HG03521 (cell line): ENCODE measurements at regions not wholly inside any gene's neighbourhood (a gene's known extent, or its start where the extent isn't known, plus 50 kb on each side); places are given as distances from the start of the nearest gene placed in this dataset.

ENCODE experiments used
- ATAC-seq: cut with Tn5 transposase; IDR thresholded peaks from one replicate; pipeline ENCODE4 v1.9.1; 2021; ENCODE audit warnings: mild to moderate bottlenecking, moderate library complexity; ENCODE audit not compliant: unreplicated experiment

DNA sequence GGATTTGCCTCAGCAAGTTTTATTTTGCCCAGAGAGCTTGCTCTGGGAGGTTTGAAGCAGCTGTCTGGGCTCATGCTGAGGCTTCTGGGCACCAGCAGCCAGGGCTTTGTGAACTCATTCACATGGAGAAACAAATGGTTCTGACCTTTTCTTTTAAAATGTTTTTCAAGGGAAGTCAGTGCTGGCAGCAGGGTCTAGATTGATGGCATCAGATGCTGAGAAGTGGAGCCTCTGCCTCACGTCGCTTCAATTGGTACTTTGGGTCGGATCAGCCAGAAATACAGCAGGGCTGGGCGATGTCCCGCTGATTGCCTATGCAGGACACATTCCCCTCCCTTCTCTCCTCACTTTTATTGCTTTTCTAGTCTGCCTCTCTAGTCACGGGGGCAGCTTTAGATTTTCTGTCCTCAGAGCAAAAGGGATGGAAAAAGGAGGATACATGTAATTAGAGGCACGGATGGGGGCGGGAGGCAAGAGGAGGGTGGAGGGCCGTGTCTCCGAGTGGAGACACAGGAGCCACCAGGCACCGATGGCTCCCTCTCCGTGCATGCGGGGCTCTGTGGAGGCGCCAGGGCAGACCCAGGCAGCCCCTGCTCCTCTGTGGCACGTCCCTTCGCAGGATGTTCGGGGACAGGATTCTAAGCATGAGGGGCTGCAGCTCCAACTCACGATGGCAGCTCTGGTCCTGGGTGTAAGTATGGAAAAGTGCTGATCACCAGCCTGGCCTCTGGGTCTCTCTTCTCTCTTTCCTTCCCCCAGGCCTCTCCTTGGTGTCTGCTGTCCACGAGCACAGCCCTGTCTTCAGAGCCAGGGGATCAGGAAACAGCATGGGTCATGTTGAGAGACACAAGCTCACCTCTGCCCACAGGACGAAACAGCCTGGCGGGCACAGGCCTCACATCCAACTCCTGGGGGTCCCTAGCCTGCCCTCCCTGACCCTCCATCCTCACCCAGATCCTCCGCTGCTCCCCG is 116.1 kb downstream of the FAM43A start:
- ATAC-seq = no peak

DNA sequence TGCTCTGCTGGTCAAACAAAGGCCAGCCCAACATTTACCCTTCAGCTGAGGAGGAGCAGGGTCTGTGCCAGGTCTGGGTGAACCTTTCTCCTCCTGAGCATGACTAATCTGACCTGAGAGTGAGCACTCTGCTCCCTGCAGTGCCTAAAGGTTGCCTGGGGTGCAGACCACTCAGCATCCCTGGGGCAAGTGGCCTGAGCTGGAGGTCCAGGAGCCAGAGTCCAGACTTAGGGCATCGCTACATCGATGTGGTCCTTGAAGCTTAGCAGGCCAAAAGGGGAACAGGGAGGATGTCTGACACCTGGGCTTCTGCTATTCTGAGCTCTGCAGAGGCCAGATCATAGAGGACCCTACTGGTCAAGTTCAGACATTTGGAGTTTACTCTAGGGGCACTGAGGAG is 119.1 kb downstream of the FAM43A start:
- ATAC-seq = no peak

DNA sequence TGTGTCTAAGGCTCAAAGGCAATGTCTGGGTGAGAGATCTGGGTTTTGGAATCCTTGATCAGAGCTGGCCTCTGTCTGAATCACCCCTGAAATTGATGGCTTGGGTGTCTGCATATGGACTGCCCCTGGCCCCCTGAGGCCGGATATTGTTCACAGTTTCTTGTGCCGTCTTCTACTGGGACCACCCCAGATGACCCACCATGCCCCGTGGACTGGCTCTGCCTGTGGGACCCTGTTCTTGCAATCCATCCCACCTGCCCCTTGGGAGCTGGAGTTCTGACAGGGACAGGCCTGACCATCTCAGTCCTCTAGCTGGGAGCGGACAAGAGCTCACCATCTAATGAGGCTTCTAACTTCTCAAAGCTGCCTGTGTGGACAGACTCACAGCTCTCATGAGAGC is 119.9 kb downstream of the FAM43A start:
- ATAC-seq = no peak

DNA sequence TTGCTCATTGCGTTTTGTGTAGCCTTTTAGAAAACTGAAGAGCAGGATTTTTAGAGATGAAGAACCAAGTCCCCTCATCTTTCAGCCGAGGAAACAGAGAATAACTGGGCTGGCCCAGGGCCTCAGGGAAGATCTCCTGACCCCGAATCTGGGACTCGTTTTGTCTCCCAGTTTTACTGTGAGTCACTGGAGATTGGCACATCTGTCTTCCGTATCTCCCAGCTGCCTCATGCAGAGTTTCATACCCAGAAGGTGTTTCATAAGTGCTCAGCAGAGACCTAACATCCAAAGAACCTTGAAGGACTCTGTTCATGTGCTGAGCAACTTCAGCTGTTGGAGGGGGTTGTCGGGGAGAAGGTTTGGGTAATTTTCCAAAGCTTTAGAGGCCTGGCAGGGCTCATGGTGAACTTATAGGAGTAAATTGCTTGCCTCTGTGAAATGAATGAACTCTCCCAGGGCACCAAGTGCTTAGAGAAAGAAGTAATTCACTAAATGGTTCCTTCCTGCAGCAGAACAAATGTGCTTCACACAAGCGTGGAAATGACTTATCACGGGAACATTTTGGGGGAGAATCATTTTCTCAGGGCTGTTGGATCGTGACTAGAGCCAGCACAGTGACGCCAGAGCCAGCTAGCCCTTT is 121.4 kb downstream of the FAM43A start:
- ATAC-seq = no peak

DNA sequence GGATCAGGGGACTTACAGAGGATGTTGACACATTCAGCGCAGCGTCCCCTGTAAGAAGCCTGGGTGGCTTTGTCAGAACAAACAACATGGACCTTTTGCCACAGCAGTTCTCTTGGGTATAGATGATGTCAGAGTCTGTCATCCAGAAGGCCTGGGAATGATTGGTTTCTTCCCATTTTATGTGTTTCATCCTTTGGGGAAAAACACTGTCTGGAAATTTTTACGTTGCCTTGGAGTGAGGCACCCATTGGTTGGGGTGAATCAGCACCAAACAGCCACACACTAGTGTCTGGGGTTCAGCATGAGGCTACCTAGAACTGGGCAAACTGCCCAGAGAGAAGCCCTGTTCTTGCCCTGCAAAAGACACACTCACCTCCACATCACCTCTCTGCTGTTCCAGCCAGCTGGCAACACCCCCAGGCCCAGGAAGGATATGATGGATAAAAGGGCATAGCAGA is 123.0 kb downstream of the FAM43A start:
- no peak for ATAC-seq

DNA sequence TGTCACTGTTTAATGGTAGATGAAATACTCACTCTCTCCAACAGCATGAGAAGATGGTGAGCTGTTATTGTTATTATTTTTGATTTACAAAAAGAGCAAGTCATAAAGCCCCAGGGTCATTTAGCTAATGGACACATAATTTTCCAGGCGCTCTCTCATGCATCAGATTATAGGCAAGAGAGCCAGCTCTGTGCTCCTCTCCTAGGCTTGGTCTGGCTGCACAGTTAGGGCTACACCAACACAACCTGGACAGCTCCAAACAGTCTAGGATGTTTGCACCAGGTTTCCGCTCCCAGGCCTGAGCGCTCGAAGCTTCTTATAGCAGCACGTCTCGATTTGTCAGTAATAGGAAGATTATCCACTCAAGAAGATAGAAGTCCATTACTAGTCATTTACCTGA is 123.7 kb downstream of the FAM43A start:
- ATAC-seq = no peak

DNA sequence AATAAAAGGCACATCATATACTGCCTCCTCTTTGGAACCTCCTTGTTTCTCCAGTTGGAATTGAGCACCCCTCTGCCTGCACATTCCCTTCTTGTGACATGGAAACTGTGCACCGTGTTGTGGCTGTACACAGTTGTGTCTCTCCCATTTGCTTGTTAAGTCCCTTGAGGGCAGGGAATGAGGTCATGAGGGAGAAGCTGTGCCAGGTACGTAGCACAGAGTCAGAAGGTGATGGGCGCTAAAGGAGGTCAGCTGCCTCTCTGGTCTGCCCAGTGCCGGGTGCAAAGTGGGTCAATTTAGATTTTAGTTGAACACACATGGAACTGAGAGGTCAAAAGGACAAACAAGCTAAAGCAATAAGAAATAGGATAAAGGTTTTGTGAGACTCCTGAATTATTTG is 124.4 kb downstream of the FAM43A start:
- ATAC-seq = no peak

DNA sequence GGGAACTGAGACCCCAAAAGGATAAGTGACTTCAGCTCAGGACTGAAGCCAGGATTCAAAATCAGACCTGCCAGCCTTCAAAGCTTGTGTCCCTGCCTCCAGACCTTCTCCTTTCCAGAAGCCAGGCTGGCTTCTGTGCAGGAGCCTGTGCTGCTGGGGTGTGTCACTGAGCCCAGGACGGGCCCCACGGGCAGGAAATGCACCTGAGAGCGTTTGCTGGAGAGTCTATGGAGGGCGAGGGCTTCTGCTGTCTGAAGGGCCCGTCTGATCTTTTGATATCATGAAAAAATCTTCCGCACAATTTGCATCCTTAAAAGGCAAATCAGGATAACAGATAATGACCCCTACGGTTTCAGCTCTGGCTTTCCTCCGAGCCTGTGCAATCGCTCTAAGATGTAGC is 125.4 kb downstream of the FAM43A start:
- no peak for ATAC-seq

DNA sequence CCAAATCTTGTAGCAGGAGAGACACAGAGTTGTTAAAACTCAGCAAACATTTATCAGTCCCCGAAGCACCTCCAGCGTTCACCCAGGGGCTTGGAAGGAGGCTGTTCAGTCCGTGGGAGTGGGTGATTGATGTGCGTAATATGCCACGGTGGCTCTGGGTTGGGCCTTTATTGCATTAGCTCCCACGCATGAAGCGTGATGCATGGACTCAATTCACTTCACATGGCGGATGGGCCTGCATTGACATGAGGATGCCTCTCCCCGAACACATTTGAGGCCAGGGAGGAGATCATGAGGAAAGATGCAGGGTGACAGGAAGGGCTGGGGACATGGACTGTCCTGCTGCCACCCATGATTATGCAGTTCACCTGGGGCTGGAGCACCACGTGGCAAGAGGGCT is 126.5 kb downstream of the FAM43A start:
- no peak for ATAC-seq

DNA sequence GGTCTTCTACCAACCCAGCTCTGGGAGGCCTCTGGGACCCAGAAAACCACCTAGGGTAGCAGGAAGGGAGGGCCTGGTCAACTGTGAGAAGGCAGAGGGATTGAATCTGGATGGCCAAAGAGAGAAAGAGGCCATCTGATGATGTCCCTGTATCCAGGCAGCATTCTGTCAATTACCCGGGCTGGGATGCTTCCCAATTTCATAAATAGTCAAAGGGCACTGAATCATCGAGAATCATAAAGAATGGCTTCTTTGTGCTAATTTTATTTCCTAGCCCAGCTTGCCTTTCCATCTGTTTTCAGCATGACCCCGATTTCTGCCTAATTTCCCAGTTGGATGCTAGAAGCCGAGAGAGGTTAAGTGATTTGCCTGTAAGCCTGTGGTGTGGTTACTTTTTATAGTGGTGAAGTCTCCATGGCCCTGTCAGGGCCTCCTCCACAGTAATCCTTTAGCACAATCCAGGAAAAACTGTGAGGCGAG is 129.2 kb downstream of the FAM43A start:
- ATAC-seq = no peak

DNA sequence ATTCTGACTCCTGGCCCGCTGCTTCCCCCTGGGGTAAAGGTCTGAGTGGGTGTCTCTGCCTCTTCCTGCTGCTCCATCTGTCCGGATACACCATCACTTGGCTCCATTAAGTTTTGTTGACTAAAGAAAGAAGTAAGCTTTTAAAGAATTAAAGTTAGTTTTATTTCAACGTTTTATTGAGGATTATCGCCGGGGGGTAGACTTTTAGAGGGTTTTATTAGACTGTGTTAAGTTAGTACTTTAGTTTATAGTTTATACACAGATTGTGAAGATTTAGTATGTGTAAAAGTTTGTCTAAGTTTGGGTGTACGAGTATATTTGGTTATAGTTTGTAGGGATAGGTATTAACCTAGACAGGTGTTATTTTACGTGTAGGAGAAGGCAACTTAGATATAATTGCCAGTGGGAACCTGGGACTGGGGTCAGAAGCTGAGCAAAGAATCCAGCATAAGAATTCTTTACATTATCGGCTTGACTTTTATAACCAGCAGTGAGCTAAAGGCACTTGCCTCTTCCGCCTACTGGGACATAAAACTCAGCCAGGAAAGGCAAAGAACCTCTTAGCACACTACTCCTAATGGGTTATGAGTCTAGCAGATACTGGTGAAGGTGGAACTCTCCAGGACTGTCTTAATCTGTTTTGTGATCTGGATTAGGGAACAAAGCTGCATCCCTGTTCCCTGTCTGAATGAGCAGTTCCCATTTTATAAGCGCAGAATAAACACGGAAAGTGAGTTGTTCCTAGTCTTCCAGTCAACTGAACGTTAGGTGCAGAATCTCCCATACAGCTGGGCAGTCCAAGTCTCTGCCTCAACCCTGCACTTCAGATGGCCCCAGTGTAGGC is 131.3 kb downstream of the FAM43A start:
- ATAC-seq = no peak

DNA sequence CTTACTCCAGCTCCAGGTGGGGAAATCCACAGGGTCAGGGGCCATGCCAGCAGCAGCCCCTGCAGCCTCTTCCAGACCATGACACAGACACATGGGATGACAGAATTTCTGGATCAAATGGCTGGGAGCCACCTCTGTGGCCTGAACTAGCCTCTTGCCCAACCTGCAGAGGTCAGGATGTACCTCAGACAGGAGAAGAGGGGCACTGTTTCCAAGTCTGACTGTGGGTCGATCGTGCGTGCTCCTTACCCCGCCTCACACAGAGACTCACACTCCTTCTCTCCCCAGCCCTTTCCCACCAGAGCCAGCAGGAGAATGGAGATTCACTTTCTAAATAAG is 131.9 kb downstream of the FAM43A start:
- no peak for ATAC-seq

DNA sequence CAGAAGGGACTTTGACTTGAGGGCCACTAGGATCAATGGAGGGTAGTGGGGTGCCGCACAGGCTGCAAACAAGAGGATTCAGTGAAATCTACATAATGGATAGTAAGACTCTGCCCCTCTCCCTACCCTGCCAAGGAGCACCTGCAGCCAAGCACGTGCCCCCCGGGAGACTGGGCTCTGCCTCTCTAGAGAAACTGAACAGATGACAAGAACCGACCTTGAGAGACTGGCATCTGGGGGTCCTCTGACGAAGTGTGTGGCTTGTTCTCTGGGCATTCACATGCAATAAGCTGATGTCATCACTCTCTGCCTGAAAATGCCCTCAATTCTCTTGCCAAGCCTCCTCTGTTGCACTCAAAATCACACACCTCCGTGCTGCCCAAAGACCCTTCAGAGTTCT is 132.3 kb downstream of the FAM43A start:
- no peak for ATAC-seq

DNA sequence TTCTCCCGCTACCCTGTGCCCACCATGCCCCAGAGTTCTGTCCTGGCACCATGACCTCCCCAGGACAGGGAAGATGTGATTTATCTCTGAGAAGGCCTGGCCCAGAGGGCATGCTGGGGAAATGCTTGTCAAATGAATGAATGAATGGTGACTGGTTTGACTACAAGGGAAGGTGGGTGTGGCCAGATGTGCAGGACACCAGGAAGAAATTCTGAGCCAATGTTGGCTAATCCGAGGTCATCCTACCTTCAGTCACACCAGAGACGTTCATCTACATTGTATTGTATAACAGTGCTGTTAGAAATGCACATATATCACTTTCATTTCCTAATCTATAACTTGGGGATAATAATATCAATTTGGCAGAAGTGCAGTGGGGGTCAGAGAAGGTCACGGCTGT is 138.4 kb downstream of the FAM43A start:
- no peak for ATAC-seq

DNA sequence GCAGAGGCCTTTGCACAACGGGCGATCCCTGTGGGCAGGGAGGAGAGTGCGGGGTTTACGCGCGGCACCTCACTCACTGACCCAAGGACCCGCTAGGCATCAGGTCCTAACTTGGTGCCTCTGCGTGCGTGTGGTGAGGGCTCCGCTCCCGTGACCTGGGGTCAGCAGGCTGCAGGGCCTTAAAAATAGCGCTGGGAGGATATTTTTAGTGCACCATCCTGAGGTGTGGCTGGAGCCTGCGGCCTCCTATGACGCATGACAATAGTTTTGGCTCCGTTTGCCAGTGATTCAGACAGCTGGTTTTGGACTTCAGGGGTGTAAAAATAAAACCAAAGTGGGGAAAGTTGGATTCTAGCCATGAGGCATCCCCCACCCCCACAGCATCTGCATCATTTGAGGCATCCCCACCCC is 139.0 kb downstream of the FAM43A start:
- no peak for ATAC-seq

DNA sequence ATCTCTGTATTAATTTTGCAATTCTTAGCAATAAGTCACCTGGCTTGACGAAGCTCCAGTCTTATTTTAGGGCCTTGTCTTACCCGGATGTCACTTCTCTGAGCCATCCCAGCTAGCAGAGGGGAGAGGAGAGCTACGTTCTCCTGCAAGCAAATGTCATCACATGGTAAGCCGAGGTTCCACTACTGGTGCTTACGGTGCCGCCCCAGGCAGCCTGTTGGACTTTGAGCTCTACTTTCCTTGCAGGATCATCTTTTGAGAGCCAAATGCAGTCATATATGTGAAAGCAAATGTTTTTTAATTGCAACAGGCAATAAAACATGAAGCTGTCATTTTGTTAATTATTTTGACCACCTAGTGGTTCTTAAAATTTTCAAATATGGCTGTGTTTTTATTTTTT is 140.9 kb downstream of the FAM43A start:
- no peak for ATAC-seq

DNA sequence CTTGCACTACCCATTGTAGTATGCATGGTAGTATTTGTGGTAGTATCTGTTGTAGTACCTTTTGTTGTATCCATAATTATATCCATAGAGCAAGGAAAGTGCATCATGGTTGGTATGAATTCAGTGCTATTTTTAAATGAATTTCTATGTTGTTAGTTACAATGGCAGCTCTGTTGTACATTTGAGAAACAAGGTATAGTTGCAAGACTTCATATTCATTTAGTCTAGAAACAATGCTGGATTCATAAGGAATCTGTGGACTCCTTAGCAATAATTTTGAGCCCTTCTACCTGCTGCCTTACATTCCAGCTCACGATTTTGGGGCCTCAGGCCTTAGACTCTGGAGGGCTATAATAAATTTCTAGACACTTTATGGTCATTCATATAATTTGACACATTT is 141.8 kb downstream of the FAM43A start:
- no peak for ATAC-seq

DNA sequence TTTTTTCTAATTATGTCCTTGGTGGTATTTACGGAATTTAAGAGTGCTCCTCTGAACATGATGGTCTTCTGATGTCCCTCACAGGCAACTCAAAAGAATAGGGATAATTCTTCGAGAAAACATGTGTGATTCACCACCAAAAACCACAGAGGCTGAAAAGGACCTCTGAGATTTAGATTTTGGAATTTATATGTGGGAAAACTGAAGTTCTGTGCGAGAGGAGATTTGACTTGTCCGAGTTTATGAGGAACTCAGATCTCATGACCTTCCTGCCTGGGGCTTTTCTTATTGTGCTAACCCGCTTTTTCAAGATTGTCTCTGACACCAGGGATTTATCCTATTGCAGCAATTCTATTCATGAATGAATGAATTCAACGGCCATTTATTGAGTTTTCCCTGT is 142.4 kb downstream of the FAM43A start:
- no peak for ATAC-seq

DNA sequence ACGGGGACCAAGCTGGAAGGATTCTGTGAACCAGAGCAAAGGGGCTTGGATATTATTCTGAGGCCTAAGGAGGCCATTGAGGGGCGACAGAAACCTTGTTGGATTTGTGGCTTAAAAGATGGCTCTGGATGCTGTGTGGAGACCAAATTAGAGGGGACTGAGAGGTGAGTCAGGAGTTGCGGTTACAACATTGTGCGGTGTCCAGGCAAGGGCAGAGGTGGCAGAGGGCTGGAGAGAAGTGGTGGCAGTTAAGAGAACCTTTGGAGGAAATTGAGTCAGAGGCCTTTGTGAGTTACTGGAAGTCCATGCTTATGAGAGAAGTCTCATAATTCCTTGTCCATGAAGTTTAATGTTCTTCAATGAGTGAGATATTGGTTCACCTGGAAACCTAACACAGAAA is 143.2 kb downstream of the FAM43A start:
- ATAC-seq = no peak

DNA sequence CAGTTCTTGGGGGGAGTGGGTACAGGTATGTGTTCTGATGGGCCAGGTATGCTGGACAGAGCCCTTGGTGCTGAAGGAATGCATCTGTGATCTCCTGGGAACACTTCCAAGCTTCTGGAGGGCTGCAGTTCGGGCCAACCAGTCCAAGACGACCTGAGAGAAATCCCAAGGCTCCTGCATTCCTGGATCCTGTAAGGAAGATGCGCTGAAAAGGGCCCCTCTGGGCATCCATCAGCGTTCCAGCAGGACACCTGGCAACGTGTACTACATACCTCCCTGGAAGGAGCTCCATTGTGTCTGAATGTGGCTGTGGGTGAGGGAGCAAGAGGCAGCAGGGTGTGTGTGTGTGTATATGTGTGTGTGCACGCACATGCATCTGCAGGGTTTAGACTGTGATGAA is 144.7 kb downstream of the FAM43A start:
- no peak for ATAC-seq

DNA sequence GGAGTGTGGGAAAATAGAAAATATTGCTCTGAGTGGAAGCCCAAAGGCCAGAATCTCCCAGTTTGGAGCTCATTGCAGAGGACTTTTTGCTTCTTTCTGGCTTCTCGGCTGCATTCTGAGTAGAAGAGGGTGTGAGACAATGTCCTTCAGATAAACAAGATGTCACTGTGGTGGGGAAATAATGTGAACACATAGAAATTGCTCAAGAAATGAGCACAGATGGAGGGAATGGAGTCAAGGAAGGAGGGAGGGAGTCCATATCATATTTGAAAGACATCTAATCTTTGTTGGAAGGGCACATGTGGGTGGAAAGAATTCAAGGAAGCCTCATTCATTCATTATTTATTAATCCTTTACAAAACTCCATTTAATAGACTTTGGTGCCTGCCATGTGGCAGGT is 145.3 kb downstream of the FAM43A start:
- no peak for ATAC-seq
